ENCODE measurements at regions not wholly inside any gene's neighbourhood (a gene's known extent, or its start where the extent isn't known, plus 50 kb on each side); places are given as distances from the start of the nearest gene placed in this dataset.

GRCh38 chr10:47190301-47190700 lies 109.7 kb upstream of the GDF10 start:
- DNase-seq (ENCODE audit: low read depth in 2 of 2) = no peak

GRCh38 chr10:47190802-47191450 lies 109.1 kb upstream of the GDF10 start:
- no peak for DNase-seq (ENCODE audit: low read depth in 2 of 2)

GRCh38 chr10:47192273-47192672 lies 107.7 kb upstream of the GDF10 start:
- no peak for DNase-seq (ENCODE audit: low read depth in 2 of 2)

GRCh38 chr10:47193666-47194065 lies 106.3 kb upstream of the GDF10 start:
- no peak for DNase-seq (ENCODE audit: low read depth in 2 of 2)

- DNase-seq (ENCODE audit: low read depth in 2 of 2) = no peak
Measured at GRCh38 chr10:47195274-47195885, 104.6 kb upstream of the GDF10 start.

GRCh38 chr10:47196691-47197090 lies 103.3 kb upstream of the GDF10 start:
- no peak for DNase-seq (ENCODE audit: low read depth in 2 of 2)

- DNase-seq (ENCODE audit: low read depth in 2 of 2) = no peak
Measured at GRCh38 chr10:47198221-47198620, 101.8 kb upstream of the GDF10 start.

GRCh38 chr10:47205192-47205591 lies 94.8 kb upstream of the GDF10 start:
- no peak for DNase-seq (ENCODE audit: low read depth in 2 of 2)

GRCh38 chr10:47206449-47207280 lies 93.3 kb upstream of the GDF10 start:
- DNase-seq (ENCODE audit: low read depth in 2 of 2) = no peak

- no peak for DNase-seq (ENCODE audit: low read depth in 2 of 2)
Measured at GRCh38 chr10:47207281-47207615, 92.7 kb upstream of the GDF10 start.

- DNase-seq (ENCODE audit: low read depth in 2 of 2) = no peak
Measured at GRCh38 chr10:47207894-47208469, 92.0 kb upstream of the GDF10 start.

- DNase-seq (ENCODE audit: low read depth in 2 of 2) = no peak
Measured at GRCh38 chr10:47209466-47209865, 90.5 kb upstream of the GDF10 start.

- DNase-seq (ENCODE audit: low read depth in 2 of 2) = no peak
Measured at GRCh38 chr10:47214520-47214919, 85.5 kb upstream of the GDF10 start.

- no peak for DNase-seq (ENCODE audit: low read depth in 2 of 2)
Measured at GRCh38 chr10:47217113-47217512, 82.9 kb upstream of the GDF10 start.

GRCh38 chr10:47218803-47219202 lies 81.2 kb upstream of the GDF10 start:
- no peak for DNase-seq (ENCODE audit: low read depth in 2 of 2)

GRCh38 chr10:47222461-47222860 lies 77.5 kb upstream of the GDF10 start:
- DNase-seq (ENCODE audit: low read depth in 2 of 2) = no peak

GRCh38 chr10:47223236-47223635 lies 76.8 kb upstream of the GDF10 start:
- no peak for DNase-seq (ENCODE audit: low read depth in 2 of 2)

GRCh38 chr10:47224546-47225218 lies 75.3 kb upstream of the GDF10 start:
- no peak for DNase-seq (ENCODE audit: low read depth in 2 of 2)

- no peak for DNase-seq (ENCODE audit: low read depth in 2 of 2)
Measured at GRCh38 chr10:47225219-47225927, 74.6 kb upstream of the GDF10 start.

GRCh38 chr10:47225928-47226645 lies 73.9 kb upstream of the GDF10 start:
- DNase-seq (ENCODE audit: low read depth in 2 of 2) = no peak

- no peak for DNase-seq (ENCODE audit: low read depth in 2 of 2)
Measured at GRCh38 chr10:47230482-47230881, 69.5 kb upstream of the GDF10 start.
